ENCODE measurements at regions not wholly inside any gene's neighbourhood (a gene's known extent, or its start where the extent isn't known, plus 50 kb on each side); places are given as distances from the start of the nearest gene placed in this dataset.

- TF ChIP-seq CTCF (conservative IDR thresholded peaks at IDR 0.05; ENCODE audit: low read length) (no peak), EZH2phosphoT487 (IDR thresholded peaks at IDR 0.05; ENCODE audit: borderline replicate concordance) (no peak)
These were observed 224.5 kb downstream of the TRAM1L1 start for GRCh38 chr4:116860891-116861290.
